ENCODE measurements at regions not wholly inside any gene's neighbourhood (a gene's known extent, or its start where the extent isn't known, plus 50 kb on each side); places are given as distances from the start of the nearest gene placed in this dataset.

DNA sequence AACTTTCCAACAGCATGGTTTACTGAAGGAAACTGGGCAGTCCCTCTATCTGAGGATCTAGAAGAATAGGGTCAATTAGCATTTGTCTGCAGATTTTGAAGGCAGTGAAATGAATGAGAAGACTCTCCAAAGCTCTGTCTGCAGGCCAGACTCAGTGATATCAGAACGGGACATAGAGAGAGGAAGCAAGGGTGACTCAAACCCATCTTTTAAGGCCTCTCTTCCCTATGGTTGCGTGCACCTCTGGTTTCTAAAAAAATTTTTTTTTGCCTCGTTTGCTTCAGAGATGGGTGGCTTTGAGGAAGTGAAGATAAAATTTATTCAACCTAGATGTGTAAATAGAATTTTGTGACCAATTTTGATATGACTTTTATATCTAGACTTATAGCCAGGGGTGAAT, 71.9 kb upstream of the HOXC13 start:
- Mint-ChIP-seq H3K27ac (no peak overlapping the region), H3K4me1 (no peaks in the 10 kb centered on the region), H3K9me3 (ENCODE audit: insufficient read depth) (no peaks in the 10 kb centered on the region), H3K4me3 (no peak overlapping the region), H3K27me3 (peaks cover 12% of the 10 kb centered on the region)
- no peaks in the 10 kb centered on the region for H4K20me1 ChIP-seq (ENCODE audit: control insufficient read depth, insufficient read depth, low read length, poor library complexity, severe bottlenecking)
- ATAC-seq (ENCODE audit: low read depth) (no peak), DNase-seq (no peak)
- no peaks in the 10 kb centered on the region for H3K4me1 ChIP-seq (ENCODE audit: control insufficient read depth in 2 of 2, insufficient read depth in 2 of 2, low read length in 2 of 2)
- ChIA-PET CTCF (no interaction called here), POLR2A (no interaction called here)
- H3K27me3 ChIP-seq (replicated peaks in 1 of 4; ENCODE audit: control extremely low read depth in 1 of 4, control insufficient read depth in 3 of 4, insufficient read depth in 4 of 4, low read length in 3 of 4), result peaks cover 0 to 4% (median 3%) of the 10 kb centered on the region in 4 experiments
- no CpG with 5 or more reads among the region's 3 CpGs for WGBS (ENCODE audit: insufficient coverage)
- H3K9me3 ChIP-seq (ENCODE audit: control extremely low read depth in 1 of 3, control insufficient read depth in 2 of 3, insufficient read depth in 1 of 3, low read length in 2 of 3), result no peaks in the 10 kb centered on the region
- H3K9ac ChIP-seq (ENCODE audit: low read length), result no peak overlapping the region
- no peak overlapping the region for H3K4me3 ChIP-seq (ENCODE audit: control extremely low read depth in 1 of 5, extremely low read depth in 1 of 5, insufficient read depth in 1 of 5, low read depth in 2 of 5, low read length in 4 of 5)
- no peaks in the 10 kb centered on the region for H3K79me2 ChIP-seq (ENCODE audit: control insufficient read depth, insufficient read depth, low read length)
- H3K4me2 ChIP-seq (replicated peaks; ENCODE audit: low read depth, low read length, poor library complexity, severe bottlenecking), result no peak overlapping the region
- no peak overlapping the region for H3K27ac ChIP-seq (ENCODE audit: low read length in 2 of 2)
- intact Hi-C loops (cut with micrococcal nuclease), result no loop called here
- TF ChIP-seq, protein P1, sequence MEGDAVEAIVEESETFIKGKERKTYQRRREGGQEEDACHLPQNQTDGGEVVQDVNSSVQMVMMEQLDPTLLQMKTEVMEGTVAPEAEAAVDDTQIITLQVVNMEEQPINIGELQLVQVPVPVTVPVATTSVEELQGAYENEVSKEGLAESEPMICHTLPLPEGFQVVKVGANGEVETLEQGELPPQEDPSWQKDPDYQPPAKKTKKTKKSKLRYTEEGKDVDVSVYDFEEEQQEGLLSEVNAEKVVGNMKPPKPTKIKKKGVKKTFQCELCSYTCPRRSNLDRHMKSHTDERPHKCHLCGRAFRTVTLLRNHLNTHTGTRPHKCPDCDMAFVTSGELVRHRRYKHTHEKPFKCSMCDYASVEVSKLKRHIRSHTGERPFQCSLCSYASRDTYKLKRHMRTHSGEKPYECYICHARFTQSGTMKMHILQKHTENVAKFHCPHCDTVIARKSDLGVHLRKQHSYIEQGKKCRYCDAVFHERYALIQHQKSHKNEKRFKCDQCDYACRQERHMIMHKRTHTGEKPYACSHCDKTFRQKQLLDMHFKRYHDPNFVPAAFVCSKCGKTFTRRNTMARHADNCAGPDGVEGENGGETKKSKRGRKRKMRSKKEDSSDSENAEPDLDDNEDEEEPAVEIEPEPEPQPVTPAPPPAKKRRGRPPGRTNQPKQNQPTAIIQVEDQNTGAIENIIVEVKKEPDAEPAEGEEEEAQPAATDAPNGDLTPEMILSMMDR (IDR thresholded peaks at IDR 0.05), result no peak
- no peak for TF ChIP-seq EZH2 (IDR thresholded peaks at IDR 0.05; ENCODE audit: borderline replicate concordance, insufficient read depth, low read depth, low read length, poor library complexity, severe bottlenecking)
- H3K36me3 ChIP-seq (replicated peaks in 1 of 2; ENCODE audit: control extremely low read depth in 1 of 2, control insufficient read depth in 1 of 2, extremely low read depth in 1 of 2, insufficient read depth in 2 of 2, low read length in 1 of 2), result no peaks in the 10 kb centered on the region
- H2AFZ ChIP-seq (ENCODE audit: insufficient read depth, low read depth, low read length, poor library complexity, severe bottlenecking), result no peak overlapping the region

DNA sequence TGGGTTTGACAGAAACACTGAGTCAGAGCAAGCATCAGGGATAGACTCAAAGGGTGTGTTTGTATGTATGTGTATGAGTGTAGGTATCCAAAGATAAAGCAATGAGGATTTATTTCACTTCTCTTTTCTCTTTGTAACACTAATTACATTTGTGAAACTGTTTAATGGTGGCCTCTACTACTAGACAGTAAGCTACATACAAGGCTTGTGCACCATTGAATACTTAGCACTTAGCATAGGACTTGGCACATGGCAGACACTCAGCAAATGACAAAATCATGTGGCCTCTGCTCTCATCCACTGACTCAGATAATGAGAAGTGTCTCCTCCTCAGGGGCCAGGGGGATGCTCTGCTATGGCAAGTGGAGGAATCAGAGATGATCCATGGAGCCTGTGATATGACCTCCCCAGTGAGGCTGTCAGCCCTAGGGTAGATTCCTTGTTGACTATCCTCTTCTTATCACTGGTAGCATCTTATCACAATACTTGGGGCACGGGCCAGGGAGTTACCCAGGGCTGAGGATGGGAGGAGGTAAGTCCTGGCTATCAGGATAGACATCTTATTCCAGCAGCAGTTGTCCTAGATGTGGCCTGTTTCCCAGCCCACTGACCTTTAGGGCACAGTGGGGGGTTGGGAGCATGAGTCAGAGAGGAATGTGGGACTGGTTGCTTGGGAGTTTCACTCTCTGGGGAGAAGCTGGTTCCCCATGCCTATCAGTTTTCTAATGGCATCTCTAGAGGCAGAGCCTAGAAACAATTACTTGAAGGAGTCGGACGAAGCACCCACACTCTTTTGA, 71.2 kb upstream of the HOXC13 start:
- Histone ChIP-seq H4K20me1 (ENCODE audit: control insufficient read depth, insufficient read depth, low read length, poor library complexity, severe bottlenecking) (no peaks in the 10 kb centered on the region), H3K4me2 (replicated peaks; ENCODE audit: low read depth, low read length, poor library complexity, severe bottlenecking) (no peak overlapping the region), H3K36me3 (replicated peaks in 1 of 2; ENCODE audit: control extremely low read depth in 1 of 2, control insufficient read depth in 1 of 2, extremely low read depth in 1 of 2, insufficient read depth in 2 of 2, low read length in 1 of 2) (no peaks in the 10 kb centered on the region), H3K27ac (ENCODE audit: low read length in 2 of 2) (no peak overlapping the region), H3K9ac (ENCODE audit: low read length) (no peak overlapping the region), H3K79me2 (ENCODE audit: control insufficient read depth, insufficient read depth, low read length) (no peaks in the 10 kb centered on the region), H3K27me3 (replicated peaks in 1 of 4; ENCODE audit: control extremely low read depth in 1 of 4, control insufficient read depth in 3 of 4, insufficient read depth in 4 of 4, low read length in 3 of 4) (peaks cover 0 to 4% (median 3%) of the 10 kb centered on the region in 4 experiments), H3K4me3 (ENCODE audit: control extremely low read depth in 1 of 5, extremely low read depth in 1 of 5, insufficient read depth in 1 of 5, low read depth in 2 of 5, low read length in 4 of 5) (no peak overlapping the region), H2AFZ (ENCODE audit: insufficient read depth, low read depth, low read length, poor library complexity, severe bottlenecking) (no peak overlapping the region), H3K9me3 (ENCODE audit: control extremely low read depth in 1 of 3, control insufficient read depth in 2 of 3, insufficient read depth in 1 of 3, low read length in 2 of 3) (no peaks in the 10 kb centered on the region), H3K4me1 (ENCODE audit: control insufficient read depth in 2 of 2, insufficient read depth in 2 of 2, low read length in 2 of 2) (no peaks in the 10 kb centered on the region)
- peaks cover 12% of the 10 kb centered on the region for H3K27me3 Mint-ChIP-seq
- H3K27ac Mint-ChIP-seq, result no peak overlapping the region
- DNase-seq (no peak), ATAC-seq (ENCODE audit: low read depth) (no peak)
- ChIA-PET POLR2A (no interaction called here), CTCF (no interaction called here)
- TF ChIP-seq EZH2 (IDR thresholded peaks at IDR 0.05; ENCODE audit: borderline replicate concordance, insufficient read depth, low read depth, low read length, poor library complexity, severe bottlenecking), result no peak
- TF ChIP-seq, protein P1 (IDR thresholded peaks at IDR 0.05), result no peak
- intact Hi-C loops (cut with micrococcal nuclease), result no loop called here
- no peaks in the 10 kb centered on the region for H3K9me3 Mint-ChIP-seq (ENCODE audit: insufficient read depth)
- WGBS (ENCODE audit: insufficient coverage), result no CpG with 5 or more reads among the region's 3 CpGs
- no peaks in the 10 kb centered on the region for H3K4me1 Mint-ChIP-seq
- H3K4me3 Mint-ChIP-seq, result no peak overlapping the region
